Endothelial cell of umbilical vein (primary cell): ENCODE measurements at regions not wholly inside any gene's neighbourhood (a gene's known extent, or its start where the extent isn't known, plus 50 kb on each side); places are given as distances from the start of the nearest gene placed in this dataset.
"Not testable (repeated sequence)": the region's sequence is repeated elsewhere in the genome, so short reads cannot be mapped to it uniquely, and the experiment has no call there.

Experiments
- BruUV-seq: library from RNA; stranded (reverse); fragments of 400-500 nt; replicated peaks from 2 replicates; lab custom pipeline; 2021; lab: Mats Ljungman, UMichigan
- CTCF ChIA-PET: fragments of 300-600, 350-600 bp; sonication (Branson Sonifier 250); formaldehyde crosslinking; loops from one replicate; lab custom pipeline; 2021; ENCODE audit warnings: antibody characterized with exemption, inconsistent platforms; lab: Charles Lee
- POLR2A ChIA-PET: fragments of 300-600, 350-600 bp; sonication (Branson Sonifier 250); formaldehyde crosslinking; loops from one replicate; lab custom pipeline; 2021; ENCODE audit warnings: antibody characterized with exemption, inconsistent platforms; lab: Charles Lee
- DNase-seq: peaks from one replicate; pipeline ENCODE4 v3.0.0-alpha.2; 2011; ENCODE audit warnings: low read depth, low spot score
- FAIRE-seq: peaks from 2 replicates; lab custom pipeline; 2011; peaks lifted over from hg19 to GRCh38; lab: Jason Lieb, UNC
- H2AFZ ChIP-seq: 2 replicates; pipeline ENCODE4 v1.6.0; 2012; ENCODE audit warnings: low read depth, low read length, control low read depth, inconsistent platforms
- H3K27ac ChIP-seq: 2 replicates; pipeline ENCODE4 v1.5.1; 2011; ENCODE audit warnings: low read depth, mild to moderate bottlenecking, control low read depth, low read length, moderate library complexity; ENCODE audit not compliant: insufficient read depth
- H3K27me3 ChIP-seq, 2 experiments: 2 replicates each; pipeline versions ENCODE4 v1.6.0 to v1.6.1; 2011; ENCODE audit warnings: low read length in 2 of 2, mixed read lengths in 1 of 2; ENCODE audit not compliant: control insufficient read depth in 2 of 2, insufficient read depth in 2 of 2
- H3K36me3 ChIP-seq, 2 experiments: 2 replicates in 1 of 2; 3 replicates in 1 of 2; pipeline ENCODE4 v1.5.1; 2011; ENCODE audit warnings: low read length in 2 of 2, mild to moderate bottlenecking in 1 of 2, moderate library complexity in 1 of 2; ENCODE audit not compliant: control insufficient read depth in 2 of 2, insufficient read depth in 2 of 2; ENCODE audit errors: extremely low read depth in 1 of 2
- H3K4me1 ChIP-seq: 3 replicates; pipeline ENCODE4 v1.5.1; 2011; ENCODE audit warnings: mild to moderate bottlenecking, low read length; ENCODE audit not compliant: control insufficient read depth, insufficient read depth; ENCODE audit errors: extremely low read depth
- H3K4me2 ChIP-seq: 2 replicates; pipeline ENCODE4 v1.6.1; 2011; ENCODE audit warnings: low read length, control low read depth, mixed read lengths; ENCODE audit not compliant: insufficient read depth
- H3K4me3 ChIP-seq, 3 experiments: fragments of 200-600 bp in 1 of 3; sonication (generic), shearing (Covaris generic) in 1 of 3; replicated peaks in 1 of 3; 2 replicates each; pipeline ENCODE4 v1.5.1; 2011 to 2016; ENCODE audit warnings: control low read depth in 3 of 3, low read length in 3 of 3, mild to moderate bottlenecking in 2 of 3, inconsistent platforms in 1 of 3, low read depth in 1 of 3, moderate library complexity in 1 of 3; ENCODE audit not compliant: insufficient read depth in 1 of 3
- H3K79me2 ChIP-seq: 2 replicates; pipeline ENCODE4 v1.6.0; 2012; ENCODE audit warnings: low read length, inconsistent platforms; ENCODE audit not compliant: control insufficient read depth, insufficient read depth
- H3K9ac ChIP-seq: replicated peaks from 2 replicates; pipeline ENCODE3; 2011; ENCODE audit warnings: low read length, control low read depth; ENCODE audit not compliant: insufficient read depth; ENCODE audit errors: extremely low read depth
- H3K9me1 ChIP-seq: replicated peaks from 3 replicates; pipeline ENCODE4 v1.6.0; 2011; ENCODE audit warnings: mild to moderate bottlenecking, low read length; ENCODE audit not compliant: control insufficient read depth, insufficient read depth; ENCODE audit errors: extremely low read depth
- H3K9me3 ChIP-seq: replicated peaks from 2 replicates; pipeline ENCODE4 v1.5.1; 2012; ENCODE audit warnings: low read length, inconsistent platforms; ENCODE audit not compliant: control insufficient read depth, insufficient read depth
- H4K20me1 ChIP-seq: replicated peaks from 2 replicates; pipeline ENCODE3; 2011; ENCODE audit warnings: mild to moderate bottlenecking, low read length; ENCODE audit not compliant: control insufficient read depth, insufficient read depth; ENCODE audit errors: extremely low read depth
- CTCF ChIP-seq, 2 donors: IDR thresholded peaks; 1 replicate in 1 of 2; 2 replicates in 1 of 2; pipeline ENCODE4 v1.5.1; 2011; ENCODE audit warnings: low read length in 2 of 2, mild to moderate bottlenecking in 2 of 2, moderate library complexity in 2 of 2, control low read depth in 1 of 2, inconsistent platforms in 1 of 2, low read depth in 1 of 2; ENCODE audit not compliant: insufficient read depth in 1 of 2; ENCODE audit errors: extremely low read depth in 1 of 2
- EZH2 ChIP-seq: IDR thresholded peaks from 2 replicates; pipeline ENCODE4 v1.6.1; 2012; ENCODE audit warnings: borderline replicate concordance, low read depth, mild to moderate bottlenecking, moderate library complexity, low read length, inconsistent platforms; ENCODE audit not compliant: severe bottlenecking
- FOS ChIP-seq: IDR thresholded peaks from 2 replicates; pipeline ENCODE4 v1.6.1; 2011; ENCODE audit warnings: mild to moderate bottlenecking, low read length, moderate library complexity, borderline replicate concordance; ENCODE audit not compliant: insufficient read depth
- GATA2 ChIP-seq: IDR thresholded peaks from 2 replicates; pipeline ENCODE4 v1.7.0; 2011; ENCODE audit warnings: low read depth, mild to moderate bottlenecking, moderate library complexity, mixed read lengths, low read length; ENCODE audit not compliant: insufficient read length, insufficient read depth
- JUN ChIP-seq: IDR thresholded peaks from 2 replicates; pipeline ENCODE4 v1.6.1; 2011; ENCODE audit warnings: borderline replicate concordance, low read depth; ENCODE audit not compliant: insufficient read length, insufficient read depth
- MAX ChIP-seq: IDR thresholded peaks from 2 replicates; pipeline ENCODE4 v1.6.1; 2011; ENCODE audit not compliant: insufficient read depth, insufficient read length
- MYC ChIP-seq: IDR thresholded peaks from one replicate; pipeline ENCODE4 v1.6.1; 2011; ENCODE audit warnings: mild to moderate bottlenecking, low read depth, low read length
- POLR2A ChIP-seq: IDR thresholded peaks from 2 replicates; pipeline ENCODE4 v1.6.1; 2012; ENCODE audit warnings: low read depth, mild to moderate bottlenecking, control low read depth, low read length
- POLR2AphosphoS5 ChIP-seq: IDR thresholded peaks from 2 replicates; pipeline ENCODE4 v1.6.1; 2012; ENCODE audit warnings: low read depth, mild to moderate bottlenecking, control low read depth, low read length, moderate library complexity; ENCODE audit not compliant: insufficient read depth
- dilution Hi-C: fragments of 300-500 bp; cut with MboI; formaldehyde crosslinking; loops from one replicate; pipeline ENCODE4 v1.15.0; 2019; ENCODE audit warnings: low sequenced_read_pairs; ENCODE audit not compliant: extremely low pct_ligation_motif_present
- intact Hi-C: fragments of 100-400 bp; cut with micrococcal nuclease; formaldehyde crosslinking; loops from one replicate; pipeline ENCODE4 v1.10.0; 2022

GRCh38 chr2:8509621-8510020 is 172.2 kb upstream of the ID2 start:
- H3K9me3 ChIP-seq: peaks cover 2% of the 10 kb centered on the region
- no peak for FAIRE-seq
- no TSS peak for BruUV-seq
- dilution Hi-C loops (no loop called here), intact Hi-C loops (no loop called here)
- no peak overlapping the region for H3K4me2 ChIP-seq
- ChIA-PET POLR2A (no interaction called here), CTCF (no interaction called here)
- H2AFZ ChIP-seq: no peak overlapping the region
- no peaks in the 10 kb centered on the region for H4K20me1 ChIP-seq
- H3K36me3 ChIP-seq: no peaks in the 10 kb centered on the region
- H3K4me3 ChIP-seq: no peak overlapping the region
- DNase-seq: no peak
- no peaks in the 10 kb centered on the region for H3K79me2 ChIP-seq
- no peak overlapping the region for H3K9ac ChIP-seq
- no peak for TF ChIP-seq POLR2AphosphoS5
- no peak for TF ChIP-seq JUN
- no peak for TF ChIP-seq GATA2
- no peak for TF ChIP-seq FOS
- no peak for TF ChIP-seq POLR2A
- TF ChIP-seq EZH2: no peak
- TF ChIP-seq MAX: no peak
- TF ChIP-seq CTCF (IDR thresholded peaks at IDR 0.05; ENCODE audit: extremely low read depth in 1 of 2, insufficient read depth in 1 of 2, low read depth in 1 of 2, low read length in 2 of 2): no peak
- TF ChIP-seq MYC: no peak
- no peaks in the 10 kb centered on the region for H3K27me3 ChIP-seq
- H3K4me1 ChIP-seq: no peaks in the 10 kb centered on the region
- H3K27ac ChIP-seq: no peak overlapping the region
- H3K9me1 ChIP-seq: no peaks in the 10 kb centered on the region

GRCh38 chr2:8510055-8510454 is 171.8 kb upstream of the ID2 start:
- H2AFZ ChIP-seq, H3K36me3 ChIP-seq, CTCF ChIA-PET, FAIRE-seq, H3K9me1 ChIP-seq, POLR2A ChIA-PET, H3K4me2 ChIP-seq, DNase-seq, H3K4me1 ChIP-seq, H3K27ac ChIP-seq, H3K79me2 ChIP-seq, H3K9ac ChIP-seq, intact Hi-C loops, H3K4me3 ChIP-seq, H4K20me1 ChIP-seq, dilution Hi-C loops, H3K9me3 ChIP-seq, H3K27me3 ChIP-seq, BruUV-seq: not testable (repeated sequence)
